GM23338 (cell line): ENCODE measurements at regions not wholly inside any gene's neighbourhood (a gene's known extent, or its start where the extent isn't known, plus 50 kb on each side); places are given as distances from the start of the nearest gene placed in this dataset.

ENCODE experiments used
- ATAC-seq: fragments of 200-7000 bp; cut with Tn5 transposase; 3 replicates; pipeline ENCODE4 v1.9.1; 2020
- DNase-seq: peaks from one replicate; pipeline ENCODE4 v3.0.0-alpha.2; 2015; ENCODE audit warnings: low spot score
- H2AFZ ChIP-seq: fragments of 200-600 bp; sonication (generic); 2 replicates; pipeline ENCODE4 v1.8.0; 2016; ENCODE audit warnings: antibody characterized with exemption, mild to moderate bottlenecking, moderate library complexity
- H3F3A ChIP-seq: fragments of 200-600 bp; sonication (generic); replicated peaks from 2 replicates; pipeline ENCODE4 v1.8.0; 2017; ENCODE audit warnings: antibody characterized with exemption, mixed run types, low read depth
- H3K27ac ChIP-seq: fragments of 200-600 bp; sonication (generic); 2 replicates; pipeline ENCODE4 v1.6.1; 2016; ENCODE audit warnings: low read depth
- H3K27me3 ChIP-seq: fragments of 200-600 bp; sonication (generic); 2 replicates; pipeline ENCODE4 v1.8.0; 2016; ENCODE audit warnings: mild to moderate bottlenecking, mixed run types, moderate library complexity; ENCODE audit not compliant: insufficient read depth
- H3K36me3 ChIP-seq: fragments of 200-600 bp; sonication (generic); 2 replicates; pipeline ENCODE4 v1.8.0; 2016; ENCODE audit warnings: mild to moderate bottlenecking; ENCODE audit not compliant: insufficient read depth
- H3K4me1 ChIP-seq: fragments of 200-600 bp; sonication (generic); 2 replicates; pipeline ENCODE4 v1.8.0; 2016; ENCODE audit warnings: mild to moderate bottlenecking, moderate library complexity; ENCODE audit not compliant: insufficient read depth
- H3K4me2 ChIP-seq: fragments of 200-600 bp; sonication (generic); 2 replicates; pipeline ENCODE4 v1.7.1; 2017; ENCODE audit warnings: mixed run types
- H3K4me3 ChIP-seq: fragments of 200-600 bp; sonication (generic); 2 replicates; pipeline ENCODE4 v1.6.1; 2016; ENCODE audit warnings: mixed run types
- H3K79me2 ChIP-seq: fragments of 200-600 bp; sonication (generic); replicated peaks from 2 replicates; pipeline ENCODE4 v1.8.0; 2017; ENCODE audit warnings: mild to moderate bottlenecking; ENCODE audit not compliant: insufficient read depth
- H3K9me2 ChIP-seq: fragments of 200-600 bp; sonication (generic); 2 replicates; pipeline ENCODE4 v1.8.0; 2017; ENCODE audit not compliant: insufficient read depth
- H4K20me1 ChIP-seq: fragments of 200-600 bp; sonication (generic); replicated peaks from 2 replicates; pipeline ENCODE4 v1.8.0; 2017; ENCODE audit warnings: mild to moderate bottlenecking; ENCODE audit not compliant: insufficient read depth
- H3K27ac Mint-ChIP-seq: 2 replicates; pipeline ENCODE4 v1.8.0; 2020; ENCODE audit warnings: inconsistent platforms, mild to moderate bottlenecking, moderate library complexity, mixed read lengths
- H3K27me3 Mint-ChIP-seq: 3 replicates; pipeline ENCODE4 v1.8.0; 2022; ENCODE audit warnings: low read depth, mild to moderate bottlenecking, moderate library complexity, mixed read lengths, inconsistent platforms; ENCODE audit not compliant: insufficient read depth, poor library complexity
- H3K36me3 Mint-ChIP-seq: 3 replicates; pipeline ENCODE4 v1.8.0; 2021; ENCODE audit warnings: low read depth, mild to moderate bottlenecking, inconsistent platforms, moderate library complexity, mixed read lengths
- H3K4me1 Mint-ChIP-seq: 3 replicates; pipeline ENCODE4 v1.8.0; 2020; ENCODE audit warnings: mild to moderate bottlenecking, inconsistent platforms, mixed read lengths
- H3K4me3 Mint-ChIP-seq: 3 replicates; pipeline ENCODE4 v1.8.0; 2021; ENCODE audit warnings: moderate library complexity, mild to moderate bottlenecking, inconsistent platforms, mixed read lengths
- H3K9me3 Mint-ChIP-seq: 3 replicates; pipeline ENCODE4 v1.8.0; 2020; ENCODE audit warnings: moderate library complexity, mild to moderate bottlenecking, inconsistent platforms, mixed read lengths
- CREB1 ChIP-seq: fragments of 250-450 bp; sonication (Bioruptor Pico); IDR thresholded peaks from 2 replicates; pipeline ENCODE4 v1.5.0; 2020; ENCODE audit warnings: low read depth, mild to moderate bottlenecking, moderate library complexity
- EZH2 ChIP-seq: fragments of 200-600 bp; sonication (generic); IDR thresholded peaks from one replicate; pipeline ENCODE4 v1.8.0; 2017; ENCODE audit warnings: antibody characterized with exemption, mild to moderate bottlenecking, low read depth; ENCODE audit not compliant: unreplicated experiment
- EZH2phosphoT487 ChIP-seq: fragments of 200-600 bp; sonication (generic); IDR thresholded peaks from one replicate; pipeline ENCODE4 v1.8.1; 2018; ENCODE audit warnings: antibody characterized with exemption; ENCODE audit not compliant: unreplicated experiment
- JUNB ChIP-seq: IDR thresholded peaks from one replicate; pipeline ENCODE4 v1.6.1; 2016; ENCODE audit warnings: antibody characterized with exemption; ENCODE audit not compliant: unreplicated experiment
- NANOG ChIP-seq: IDR thresholded peaks from 2 replicates; pipeline ENCODE4 v1.6.1; 2016; ENCODE audit warnings: antibody characterized with exemption, borderline replicate concordance
- POLR2AphosphoS5 ChIP-seq: IDR thresholded peaks from 2 replicates; pipeline ENCODE4 v1.6.1; 2016; ENCODE audit warnings: antibody characterized with exemption, low read depth
- REST ChIP-seq: IDR thresholded peaks from one replicate; pipeline ENCODE4 v1.6.1; 2018; ENCODE audit warnings: antibody characterized with exemption; ENCODE audit not compliant: unreplicated experiment
- STAT1 ChIP-seq: IDR thresholded peaks from one replicate; pipeline ENCODE4 v1.6.1; 2016; ENCODE audit warnings: antibody characterized with exemption; ENCODE audit not compliant: unreplicated experiment
- ZNF114 ChIP-seq: fragments of 250-450 bp; sonication (Bioruptor Pico); IDR thresholded peaks from 2 replicates; pipeline ENCODE4 v1.5.0; 2020; ENCODE audit warnings: mild to moderate bottlenecking, moderate library complexity
- ZNF331 ChIP-seq: fragments of 250-450 bp; sonication (Bioruptor Pico); IDR thresholded peaks from 2 replicates; pipeline ENCODE4 v1.5.0; 2020; ENCODE audit warnings: low read depth, mild to moderate bottlenecking, moderate library complexity
- ZNF462 ChIP-seq: fragments of 250-450 bp; sonication (Bioruptor Pico); IDR thresholded peaks from 2 replicates; pipeline ENCODE4 v1.5.0; 2020; ENCODE audit warnings: mild to moderate bottlenecking, moderate library complexity

GRCh38 chr12:41836416-41836815 lies 308.3 kb downstream of the GXYLT1 start (continued):
- TF ChIP-seq ZNF462 (CRISPR knock-in tag) (no peak), POLR2AphosphoS5 (no peak)

- H3F3A ChIP-seq: no peaks in the 10 kb centered on the region
- Mint-ChIP-seq H3K9me3 (no peaks in the 10 kb centered on the region), H3K27ac (no peak overlapping the region)
- no peak for TF ChIP-seq NANOG
- TF ChIP-seq CREB1: no peak
- TF ChIP-seq STAT1: no peak
- TF ChIP-seq JUNB: no peak
- no peak for TF ChIP-seq ZNF331 (CRISPR knock-in tag)
- no peak for TF ChIP-seq ZNF114
- no peak for TF ChIP-seq POLR2AphosphoS5
- TF ChIP-seq REST: no peak
- no peak for TF ChIP-seq EZH2
- no peak for TF ChIP-seq EZH2phosphoT487
These were observed 309.1 kb downstream of the GXYLT1 start for GRCh38 chr12:41835556-41835955.

More at GRCh38 chr12:41835556-41835955, 309.1 kb downstream of the GXYLT1 start:
- H3K4me2 ChIP-seq: no peak overlapping the region
- DNase-seq (no peak), ATAC-seq (no peak)
- H4K20me1 ChIP-seq: no peaks in the 10 kb centered on the region
- no peaks in the 10 kb centered on the region; the same call in 1 of the 3 replicates for H3K4me1 Mint-ChIP-seq
- H3K27ac ChIP-seq: no peak overlapping the region
- H3K4me1 ChIP-seq: no peaks in the 10 kb centered on the region
- H2AFZ ChIP-seq: no peak overlapping the region
- no peaks in the 10 kb centered on the region for H3K36me3 Mint-ChIP-seq
- H3K79me2 ChIP-seq: no peaks in the 10 kb centered on the region
- peaks cover 2% of the 10 kb centered on the region for H3K27me3 Mint-ChIP-seq
- no peak overlapping the region for H3K4me3 ChIP-seq
- H3K9me2 ChIP-seq: peaks cover 9% of the 10 kb centered on the region
- H3K4me3 Mint-ChIP-seq: no peak overlapping the region
- no peaks in the 10 kb centered on the region for H3K27me3 ChIP-seq
- no peaks in the 10 kb centered on the region for H3K36me3 ChIP-seq
